ENCODE measurements at regions not wholly inside any gene's neighbourhood (a gene's known extent, or its start where the extent isn't known, plus 50 kb on each side); places are given as distances from the start of the nearest gene placed in this dataset.

DNA sequence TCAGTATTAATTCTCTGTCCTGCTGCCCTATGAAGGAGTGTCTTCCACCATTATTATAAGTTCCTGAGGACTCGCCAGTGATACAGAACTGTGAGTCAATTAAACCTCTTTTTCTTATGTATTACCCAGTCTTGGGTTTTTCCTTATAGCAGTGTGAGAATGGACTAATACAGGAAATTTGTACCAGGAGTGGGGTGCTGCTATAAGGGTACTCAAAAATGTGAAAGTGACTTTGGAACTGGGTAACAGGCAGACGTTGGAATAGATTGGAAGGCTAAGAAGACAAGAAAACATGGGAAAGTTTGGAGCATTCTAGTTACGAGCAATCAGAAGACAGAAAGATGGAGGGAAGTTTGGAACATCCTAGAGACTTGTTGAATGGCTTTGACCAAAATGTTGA lies 616.7 kb upstream of the EPHA7 start:
- intact Hi-C loops (cut with DNase I) = no loop called here
- ATAC-seq (no peak), DNase-seq (no peak)

DNA sequence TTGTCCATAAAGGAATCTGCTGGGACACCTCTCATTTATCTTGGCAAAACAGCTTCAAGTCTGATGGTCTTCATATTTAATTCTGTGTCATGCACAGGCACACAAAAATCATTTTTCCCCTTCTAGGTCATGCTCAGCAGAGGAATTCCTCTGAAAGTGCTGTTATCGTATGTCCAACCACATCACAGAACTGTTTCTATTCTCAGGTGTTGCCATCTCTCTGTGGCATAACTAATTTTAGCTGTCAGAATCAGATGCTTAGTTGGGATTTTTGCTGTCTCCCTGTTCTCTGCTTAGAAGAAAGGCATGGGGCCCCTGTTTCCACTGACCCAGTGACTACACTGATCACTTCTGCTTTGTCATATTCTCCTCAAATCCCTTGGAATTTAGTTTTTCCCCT lies 608.0 kb upstream of the EPHA7 start:
- no peak for ATAC-seq
- DNase-seq = no peak
- intact Hi-C loops (cut with DNase I) = no loop called here

DNA sequence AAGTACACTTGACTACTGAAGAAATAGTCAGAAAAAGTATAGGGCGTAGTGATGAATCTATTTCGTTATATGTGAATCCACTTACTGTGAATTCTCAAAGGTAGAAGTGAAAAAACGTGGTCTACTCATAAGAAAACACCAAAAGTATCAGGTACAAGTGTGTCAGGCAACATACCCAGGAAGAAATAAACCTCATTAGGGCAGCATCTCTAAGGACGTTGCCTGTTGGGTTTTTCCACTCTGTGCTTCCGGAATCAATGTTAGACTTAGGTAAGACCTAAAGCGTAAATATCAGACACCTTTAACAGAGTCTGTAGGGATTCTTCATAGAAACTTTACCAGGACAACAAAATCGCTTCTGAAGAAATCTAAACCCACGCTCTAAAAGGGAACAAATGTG lies 607.2 kb upstream of the EPHA7 start:
- intact Hi-C loops (cut with DNase I) = no loop called here
- ATAC-seq = no peak
- DNase-seq = no peak

DNA sequence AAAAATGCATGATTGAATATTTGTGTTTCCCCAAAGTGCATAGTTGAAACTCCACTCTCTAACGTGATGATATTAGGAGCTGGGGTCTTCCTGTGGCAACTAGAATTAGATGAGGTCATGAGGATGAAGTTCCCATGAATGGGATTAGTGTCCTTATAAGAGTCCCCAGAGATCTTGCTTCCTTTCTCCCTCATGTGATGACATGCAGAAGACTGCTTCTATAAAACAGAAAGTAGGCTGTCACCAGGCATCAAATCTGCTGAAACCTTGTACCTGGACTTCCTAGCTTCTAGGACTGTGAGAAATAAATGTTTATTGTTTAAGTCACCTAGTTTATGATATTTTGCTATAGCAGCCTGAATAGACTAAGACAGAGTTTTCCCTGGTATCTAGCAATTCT lies 586.5 kb upstream of the EPHA7 start:
- ATAC-seq (no peak), DNase-seq (no peak)
- intact Hi-C loops (cut with DNase I) = no loop called here

DNA sequence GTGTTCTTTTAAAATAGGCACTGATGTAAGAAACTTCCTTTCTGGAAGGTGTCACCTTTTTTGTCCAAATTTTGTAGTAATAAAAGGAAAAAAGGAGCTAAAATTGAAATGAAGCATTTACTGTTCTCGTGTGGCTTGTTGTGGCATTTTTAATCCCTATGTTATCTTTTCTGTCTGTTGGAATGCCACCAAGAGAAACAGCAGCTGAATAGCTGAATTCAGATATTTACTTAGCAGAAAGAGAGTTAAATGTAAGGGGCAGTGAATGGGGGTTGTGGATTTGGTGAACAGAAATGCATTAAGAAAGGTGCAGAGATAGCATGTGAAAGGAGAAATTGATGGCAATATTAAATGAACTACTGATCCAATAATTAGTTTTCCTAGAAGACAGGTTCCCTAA lies 573.6 kb upstream of the EPHA7 start:
- ATAC-seq (no peak), DNase-seq (no peak)
- intact Hi-C loops (cut with DNase I) = no loop called here

DNA sequence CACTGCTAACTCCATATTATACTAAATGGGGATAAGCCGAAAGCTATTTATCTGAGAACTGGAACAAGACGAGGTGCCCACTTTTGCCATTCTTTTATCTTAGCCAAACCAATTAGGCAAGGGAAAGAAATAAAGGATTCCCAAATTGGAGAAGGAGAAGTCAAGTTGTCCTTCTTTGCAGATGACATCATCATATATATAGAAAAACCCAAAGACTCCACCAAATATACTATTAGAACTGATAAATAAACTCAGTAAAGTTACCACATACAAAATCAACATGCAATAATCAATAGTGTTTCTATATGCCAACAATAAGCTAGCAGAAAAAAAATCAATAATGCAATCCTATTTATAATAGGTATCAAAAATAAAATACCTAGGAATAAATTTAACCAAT lies 570.3 kb upstream of the EPHA7 start:
- intact Hi-C loops (cut with DNase I) = no loop called here
- ATAC-seq = no peak
- DNase-seq = no peak

DNA sequence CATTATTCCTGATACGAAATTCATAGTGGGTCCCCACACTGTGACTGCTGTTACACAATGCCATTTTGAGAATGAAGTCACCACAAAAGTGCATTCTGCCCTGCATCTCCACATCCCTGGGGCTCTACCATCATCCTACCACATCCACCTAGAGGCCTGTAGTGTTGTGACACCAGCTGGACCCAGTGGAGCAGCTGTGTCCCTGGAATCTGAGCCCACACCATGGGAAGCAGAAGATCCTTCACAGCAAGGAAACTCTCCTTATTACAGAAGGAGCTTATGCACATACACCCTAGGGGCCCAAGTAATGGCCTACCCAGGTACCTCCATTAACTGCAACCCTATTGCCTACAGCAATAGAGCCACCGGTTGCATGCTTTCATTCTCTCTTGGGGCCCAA lies 566.6 kb upstream of the EPHA7 start:
- DNase-seq (no peak), ATAC-seq (no peak)
- intact Hi-C loops (cut with DNase I) = no loop called here

DNA sequence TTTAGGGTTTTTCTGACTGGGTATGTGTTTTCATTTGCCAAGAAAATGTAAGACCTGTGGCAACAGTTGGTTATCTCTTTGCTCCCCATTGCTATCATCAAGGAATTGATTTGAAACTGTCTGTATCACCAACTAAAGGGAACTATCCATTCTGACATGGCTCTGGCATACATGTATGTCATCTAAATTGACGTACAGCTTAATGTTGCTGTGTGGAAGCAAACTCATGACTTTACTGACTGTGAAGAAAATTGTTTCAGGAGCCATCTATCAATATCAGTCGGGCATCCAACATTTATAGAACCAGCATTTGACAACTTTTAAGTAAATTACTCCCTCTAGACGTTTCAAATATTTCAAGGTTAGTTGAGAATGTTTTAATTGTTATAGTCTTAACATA lies 555.8 kb upstream of the EPHA7 start:
- intact Hi-C loops (cut with DNase I) = no loop called here
- ATAC-seq (no peak), DNase-seq (no peak)

DNA sequence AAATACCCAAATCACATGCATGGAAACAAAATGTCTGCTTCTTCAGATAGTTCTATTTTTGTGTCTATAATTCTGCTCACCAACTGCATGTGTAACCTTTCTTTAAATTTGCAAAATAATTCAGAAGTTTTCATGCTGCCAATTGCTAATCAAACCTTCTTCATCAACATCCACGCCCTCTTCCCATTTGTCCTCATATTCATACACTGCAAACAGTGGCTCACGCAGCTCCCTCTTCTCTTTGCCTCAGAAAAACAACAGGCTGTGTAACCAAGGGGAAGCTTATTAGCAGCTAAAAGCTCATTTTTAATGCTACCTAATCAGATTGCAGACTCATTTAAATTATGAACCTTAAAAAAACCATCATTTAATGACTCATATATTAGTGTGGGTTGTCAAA lies 555.0 kb upstream of the EPHA7 start:
- DNase-seq = no peak
- ATAC-seq = no peak
- intact Hi-C loops (cut with DNase I) = no loop called here

DNA sequence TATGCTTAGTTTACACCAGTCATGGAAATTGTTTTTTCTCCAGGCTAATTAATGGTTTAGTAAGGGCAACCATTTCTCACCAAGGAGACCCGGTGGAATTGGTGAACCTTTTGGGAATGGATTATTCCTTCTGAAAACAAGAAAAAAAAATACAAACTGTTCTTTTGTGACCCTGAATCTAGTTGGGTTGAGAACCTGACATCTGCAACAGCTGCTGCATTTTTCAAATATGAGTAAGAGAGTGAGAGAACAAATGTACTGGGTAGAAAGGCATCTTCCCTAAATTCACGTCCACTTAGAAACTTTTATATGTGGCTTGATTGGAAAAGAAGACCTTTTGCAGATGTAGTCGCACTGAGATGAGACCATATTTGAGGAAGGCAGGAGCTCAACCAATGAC lies 553.4 kb upstream of the EPHA7 start:
- intact Hi-C loops (cut with DNase I) = no loop called here
- ATAC-seq (no peak), DNase-seq (no peak)

DNA sequence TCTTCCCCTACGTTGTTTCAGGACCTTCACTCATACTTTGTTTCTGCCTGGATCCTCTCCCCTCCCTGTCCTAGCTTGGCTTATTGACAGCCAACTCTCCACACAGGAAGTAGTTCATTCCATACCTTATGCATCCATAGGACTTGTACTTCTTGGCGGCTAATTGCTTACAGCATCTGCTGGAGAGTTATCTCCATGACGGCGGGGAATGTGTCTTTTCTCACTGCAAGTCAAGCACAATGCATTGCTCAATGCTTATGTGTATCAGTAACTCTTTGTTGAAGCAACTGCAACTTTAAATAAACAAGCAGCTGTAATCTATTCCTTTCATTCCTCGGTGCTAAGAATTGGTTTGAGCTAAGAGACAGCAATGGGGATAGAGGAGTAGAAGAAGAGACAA lies 551.3 kb upstream of the EPHA7 start:
- intact Hi-C loops (cut with DNase I) = no loop called here
- ATAC-seq = no peak

DNA sequence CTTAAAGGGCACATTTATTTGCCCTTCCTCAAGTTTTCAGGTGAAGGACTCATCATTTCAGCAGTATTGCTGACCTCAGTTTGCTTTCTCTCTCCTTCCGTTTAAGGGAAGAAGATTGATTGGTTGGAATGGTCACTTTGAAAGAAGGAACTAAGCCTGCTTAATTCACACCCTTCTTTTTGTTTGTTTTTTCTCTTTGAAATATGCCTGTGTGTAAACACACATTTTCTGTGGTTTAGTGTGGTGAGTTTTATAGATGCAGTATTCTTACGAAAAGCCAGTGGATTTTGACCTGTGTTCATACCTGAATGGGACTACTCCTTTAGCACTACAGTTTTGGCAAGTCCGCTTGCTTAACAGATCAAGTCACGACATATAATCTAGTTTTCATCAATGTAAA lies 548.8 kb upstream of the EPHA7 start:
- DNase-seq (no peak), ATAC-seq (no peak)
- intact Hi-C loops (cut with DNase I) = no loop called here

More for the DNA sequence above, 551.3 kb upstream of the EPHA7 start:
- DNase-seq = no peak

DNA sequence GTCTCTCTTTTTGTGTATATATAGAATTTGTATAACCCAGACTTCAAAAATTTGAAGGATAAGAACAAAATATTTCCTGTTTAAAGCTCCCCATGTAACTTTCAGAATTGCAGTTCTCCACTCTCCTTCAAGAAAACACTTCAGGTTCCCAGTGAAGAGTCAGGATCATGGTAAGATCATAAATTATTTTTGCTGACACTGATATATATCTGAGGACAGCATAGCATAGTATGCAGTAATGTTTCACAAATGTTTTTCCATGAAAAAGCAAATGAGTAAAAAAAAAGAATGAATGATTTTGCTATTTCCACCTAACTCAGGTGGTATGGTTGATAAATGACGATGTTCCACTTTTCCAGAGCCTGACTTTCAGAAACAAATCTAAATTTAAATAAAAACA lies 545.6 kb upstream of the EPHA7 start:
- no peak for DNase-seq
- no peak for ATAC-seq
- intact Hi-C loops (cut with DNase I) = no loop called here

DNA sequence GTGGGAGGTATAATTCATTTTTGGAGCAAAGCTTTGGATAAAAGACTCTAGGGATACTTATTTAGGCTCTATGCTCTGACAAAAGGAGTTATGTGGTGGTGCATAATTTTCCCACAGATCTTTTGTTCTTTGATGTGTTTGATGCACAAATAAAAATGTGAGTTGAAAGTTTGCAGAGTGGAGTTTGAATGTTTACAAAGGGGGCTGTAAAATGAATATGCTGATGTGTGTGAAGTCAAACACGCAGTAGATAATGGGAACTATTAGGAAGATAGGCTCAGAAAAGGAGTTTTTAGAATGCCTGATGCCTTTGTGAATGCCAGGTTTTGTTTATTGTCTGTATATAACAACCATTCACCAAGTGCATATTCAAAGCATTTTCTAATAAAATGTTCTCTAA lies 545.0 kb upstream of the EPHA7 start:
- no peak for DNase-seq
- intact Hi-C loops (cut with DNase I) = no loop called here
- ATAC-seq = no peak

DNA sequence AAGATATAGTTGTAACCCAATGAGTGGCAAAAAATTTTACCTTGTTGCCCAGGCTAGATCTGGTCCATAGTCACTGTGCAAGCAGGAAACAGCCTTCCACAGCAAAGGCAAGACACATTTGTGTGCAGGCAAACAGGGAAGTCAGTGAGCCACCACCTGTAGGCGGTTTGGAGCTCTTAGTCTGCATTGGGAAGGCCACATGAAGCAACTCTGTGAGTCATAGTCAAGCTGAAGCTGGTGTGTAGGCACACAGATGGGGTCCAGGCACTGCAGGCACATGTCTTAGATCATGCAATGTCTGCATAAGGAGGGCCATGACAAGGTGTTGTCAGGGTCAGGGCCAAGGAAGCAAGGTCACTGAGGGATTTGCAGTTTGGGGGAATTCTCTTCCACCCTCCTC lies 543.2 kb upstream of the EPHA7 start:
- intact Hi-C loops (cut with DNase I) = no loop called here
- ATAC-seq (no peak), DNase-seq (no peak)

DNA sequence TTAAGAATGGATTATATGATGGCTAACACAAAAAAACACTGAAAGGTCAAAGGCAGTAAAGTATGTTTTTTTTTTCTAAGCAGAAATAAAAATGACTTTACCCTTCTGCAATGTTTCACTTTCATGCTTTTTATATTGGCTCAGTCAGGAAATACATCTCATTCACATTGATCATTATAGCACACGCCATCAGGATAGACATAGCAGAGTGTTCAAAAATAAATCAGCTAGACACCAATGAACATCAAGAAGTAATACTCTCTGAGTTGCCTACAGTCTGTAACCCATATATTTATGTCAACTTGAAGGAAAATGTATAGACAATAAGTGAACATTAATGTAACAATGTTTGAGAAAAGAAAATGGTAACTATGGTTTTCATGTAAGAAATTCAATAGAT lies 535.2 kb upstream of the EPHA7 start:
- intact Hi-C loops (cut with DNase I) = no loop called here
- no peak for ATAC-seq
- DNase-seq = no peak

DNA sequence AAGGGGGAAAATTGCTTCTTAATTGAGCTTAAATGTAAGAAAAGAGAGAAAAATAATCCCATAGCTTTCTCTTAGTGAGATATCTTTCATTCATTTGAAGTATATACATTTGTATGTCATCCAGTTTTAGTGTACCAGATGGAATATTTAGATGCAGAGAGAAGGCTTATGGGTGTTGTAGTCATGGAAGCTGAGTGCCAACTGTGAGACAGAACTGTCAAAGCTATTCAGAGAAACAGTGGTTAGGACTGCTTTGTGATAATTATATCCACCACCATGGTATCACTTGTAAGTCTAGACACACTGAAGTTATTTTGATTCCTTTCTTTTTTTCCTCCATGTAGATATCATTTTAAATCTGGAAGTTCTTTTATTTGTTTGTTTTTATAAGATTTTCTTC lies 524.3 kb upstream of the EPHA7 start:
- DNase-seq (no peak), ATAC-seq (no peak)
- intact Hi-C loops (cut with DNase I) = no loop called here

DNA sequence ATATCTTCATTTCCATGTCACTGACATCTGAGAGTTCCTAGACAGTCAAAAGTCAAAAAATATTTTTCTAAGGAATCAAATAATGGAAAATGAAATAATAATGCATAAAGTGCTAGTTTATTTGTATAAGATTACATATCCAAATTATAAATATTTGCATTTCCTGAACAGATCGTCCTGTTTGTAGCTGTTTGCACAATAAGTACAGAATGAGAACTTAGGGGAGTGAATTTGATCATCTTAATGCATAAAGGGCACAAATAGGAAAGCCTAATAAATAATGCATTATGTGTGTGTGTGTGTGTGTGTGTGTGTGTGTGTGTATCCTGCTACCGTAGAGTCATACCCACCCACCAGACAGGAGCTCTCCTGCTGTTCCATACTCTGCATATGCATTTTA lies 521.0 kb upstream of the EPHA7 start:
- DNase-seq (no peak), ATAC-seq (no peak)
- intact Hi-C loops (cut with DNase I) = no loop called here

DNA sequence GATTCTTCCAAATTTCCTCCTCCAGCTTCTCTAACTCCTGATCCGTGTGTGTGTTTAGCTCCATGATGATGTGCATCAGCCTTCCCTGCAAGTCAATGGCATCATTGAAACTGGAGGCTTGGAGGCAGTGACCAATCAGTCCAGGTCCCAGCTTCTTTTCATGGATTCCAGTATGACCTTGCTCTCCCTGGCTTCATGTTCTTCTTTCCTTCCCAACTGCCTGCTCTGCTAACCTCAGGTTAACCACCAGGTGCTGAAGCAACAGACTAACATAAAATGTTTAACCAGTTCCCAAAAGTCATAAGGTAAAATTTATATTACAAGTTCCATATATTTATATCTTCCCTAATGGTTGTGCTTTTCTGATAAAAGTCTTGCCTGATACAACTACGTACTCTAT lies 512.8 kb upstream of the EPHA7 start:
- intact Hi-C loops (cut with DNase I) = no loop called here
- ATAC-seq (no peak), DNase-seq (no peak)

DNA sequence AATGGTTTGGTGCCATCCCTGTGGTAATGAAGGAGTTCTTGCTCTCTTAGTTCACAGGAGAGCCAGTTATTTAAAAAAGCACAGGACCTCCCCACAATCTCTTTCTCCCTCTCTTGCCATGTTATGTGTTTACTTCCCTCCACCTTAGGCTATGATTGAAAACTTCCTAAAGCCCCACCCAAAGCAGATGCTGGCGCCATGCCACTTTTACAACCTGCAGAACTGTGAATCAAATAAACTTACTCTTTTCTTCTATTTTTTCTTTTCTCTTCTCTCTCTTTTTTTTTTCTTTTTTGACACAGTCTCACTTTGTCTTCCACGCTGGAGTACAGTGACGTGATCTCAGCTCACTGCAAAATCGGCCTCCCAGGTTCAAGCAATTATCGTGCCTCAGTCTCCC lies 508.4 kb upstream of the EPHA7 start:
- ATAC-seq (no peak), DNase-seq (no peak)
- intact Hi-C loops (cut with DNase I) = no loop called here

DNA sequence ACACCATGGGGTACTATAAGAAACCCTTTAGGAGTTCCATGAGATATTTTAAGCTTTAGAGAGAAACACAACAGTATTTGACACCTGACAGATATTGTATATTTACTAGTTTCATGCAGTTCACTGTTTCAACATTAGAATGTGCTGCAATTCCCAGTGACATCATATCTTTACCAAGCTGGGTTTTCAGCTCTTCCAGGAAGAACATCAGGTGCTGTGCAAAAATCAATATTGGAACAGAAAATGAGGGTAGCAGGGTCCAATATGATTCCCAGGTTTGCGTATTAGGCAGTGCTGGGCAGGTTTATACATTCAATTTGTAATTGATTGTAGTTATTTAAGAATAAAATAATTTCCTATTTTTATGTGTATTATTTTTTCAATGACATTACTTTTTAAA lies 500.0 kb upstream of the EPHA7 start:
- intact Hi-C loops (cut with DNase I) = no loop called here
- DNase-seq (no peak), ATAC-seq (no peak)

DNA sequence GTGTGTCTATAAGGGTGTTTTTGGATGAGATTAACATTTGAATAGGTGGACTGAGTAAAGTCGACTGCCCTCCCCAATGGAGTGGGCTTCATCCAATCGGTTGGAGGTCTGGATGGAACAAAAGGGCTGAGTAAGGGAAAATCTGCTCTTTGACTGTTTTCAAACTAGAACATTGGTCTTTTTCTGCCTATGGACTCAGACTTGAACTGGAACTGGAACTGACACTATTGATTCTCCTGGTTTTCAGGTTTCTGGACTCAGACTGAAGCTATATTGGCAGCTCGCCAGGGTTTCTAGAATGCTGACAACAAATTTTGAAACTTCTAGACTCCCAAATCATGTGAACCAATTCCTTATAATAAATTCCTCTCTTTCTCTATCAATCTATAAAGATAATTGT lies 498.9 kb upstream of the EPHA7 start:
- intact Hi-C loops (cut with DNase I) = no loop called here
- ATAC-seq = no peak

DNA sequence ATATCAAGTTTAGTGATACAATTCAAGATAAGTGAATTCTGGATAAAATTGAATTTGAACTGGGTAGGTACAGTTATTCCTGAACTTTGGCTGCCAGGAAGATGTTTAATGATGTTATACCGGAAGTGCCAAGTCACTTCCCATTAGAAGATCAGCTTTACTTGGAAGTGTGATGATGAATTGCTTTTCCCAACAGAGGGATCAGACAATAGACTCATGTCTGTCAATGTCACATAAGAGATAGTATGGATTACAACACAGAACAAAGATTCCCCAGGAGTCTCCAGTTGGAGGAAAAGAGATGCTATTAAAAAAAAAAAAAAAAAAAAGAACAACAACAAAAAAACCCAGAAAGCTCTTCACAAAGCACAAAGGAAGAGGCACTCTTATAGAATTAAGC lies 497.9 kb upstream of the EPHA7 start:
- DNase-seq = no peak
- intact Hi-C loops (cut with DNase I) = no loop called here
- ATAC-seq = no peak

More for the DNA sequence above, 498.9 kb upstream of the EPHA7 start:
- no peak for DNase-seq

All from left cardiac atrium (tissue), 4 donors.